ENCODE measurements at regions not wholly inside any gene's neighbourhood (a gene's known extent, or its start where the extent isn't known, plus 50 kb on each side); places are given as distances from the start of the nearest gene placed in this dataset.

DNA sequence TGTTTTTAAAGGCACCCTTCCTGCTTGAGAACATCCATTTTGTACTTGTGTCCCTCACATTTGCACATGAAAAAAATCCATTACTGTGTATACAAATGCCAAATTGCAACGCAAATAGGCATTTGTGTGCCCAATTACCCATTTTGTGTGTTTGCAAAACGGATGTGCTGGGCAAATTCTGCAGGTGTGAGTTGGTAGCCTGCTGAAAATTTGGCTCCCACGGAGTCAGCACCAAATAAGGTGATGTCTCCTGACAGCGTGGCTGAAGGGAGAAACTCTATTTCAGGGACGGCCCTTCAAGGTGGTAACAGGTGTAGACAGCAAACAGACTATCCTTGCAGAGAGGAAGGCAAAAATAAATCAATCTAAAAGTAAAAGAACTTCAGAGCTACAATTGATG, 661.1 kb downstream of the BCL11A start:
- no peak for TF ChIP-seq EP300 (IDR thresholded peaks at IDR 0.05)
- no peak for TF ChIP-seq RAD21 (conservative IDR thresholded peaks at IDR 0.05 in 1 of 2, IDR thresholded peaks at IDR 0.05 in 1 of 2)
- TF ChIP-seq, protein P1, sequence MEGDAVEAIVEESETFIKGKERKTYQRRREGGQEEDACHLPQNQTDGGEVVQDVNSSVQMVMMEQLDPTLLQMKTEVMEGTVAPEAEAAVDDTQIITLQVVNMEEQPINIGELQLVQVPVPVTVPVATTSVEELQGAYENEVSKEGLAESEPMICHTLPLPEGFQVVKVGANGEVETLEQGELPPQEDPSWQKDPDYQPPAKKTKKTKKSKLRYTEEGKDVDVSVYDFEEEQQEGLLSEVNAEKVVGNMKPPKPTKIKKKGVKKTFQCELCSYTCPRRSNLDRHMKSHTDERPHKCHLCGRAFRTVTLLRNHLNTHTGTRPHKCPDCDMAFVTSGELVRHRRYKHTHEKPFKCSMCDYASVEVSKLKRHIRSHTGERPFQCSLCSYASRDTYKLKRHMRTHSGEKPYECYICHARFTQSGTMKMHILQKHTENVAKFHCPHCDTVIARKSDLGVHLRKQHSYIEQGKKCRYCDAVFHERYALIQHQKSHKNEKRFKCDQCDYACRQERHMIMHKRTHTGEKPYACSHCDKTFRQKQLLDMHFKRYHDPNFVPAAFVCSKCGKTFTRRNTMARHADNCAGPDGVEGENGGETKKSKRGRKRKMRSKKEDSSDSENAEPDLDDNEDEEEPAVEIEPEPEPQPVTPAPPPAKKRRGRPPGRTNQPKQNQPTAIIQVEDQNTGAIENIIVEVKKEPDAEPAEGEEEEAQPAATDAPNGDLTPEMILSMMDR (IDR thresholded peaks at IDR 0.05): no peak
- TF ChIP-seq RFX5 (IDR thresholded peaks at IDR 0.05): no peak
- TF ChIP-seq, protein P2, sequence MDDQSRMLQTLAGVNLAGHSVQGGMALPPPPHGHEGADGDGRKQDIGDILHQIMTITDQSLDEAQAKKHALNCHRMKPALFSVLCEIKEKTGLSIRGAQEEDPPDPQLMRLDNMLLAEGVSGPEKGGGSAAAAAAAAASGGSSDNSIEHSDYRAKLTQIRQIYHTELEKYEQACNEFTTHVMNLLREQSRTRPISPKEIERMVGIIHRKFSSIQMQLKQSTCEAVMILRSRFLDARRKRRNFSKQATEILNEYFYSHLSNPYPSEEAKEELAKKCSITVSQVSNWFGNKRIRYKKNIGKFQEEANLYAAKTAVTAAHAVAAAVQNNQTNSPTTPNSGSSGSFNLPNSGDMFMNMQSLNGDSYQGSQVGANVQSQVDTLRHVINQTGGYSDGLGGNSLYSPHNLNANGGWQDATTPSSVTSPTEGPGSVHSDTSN (IDR thresholded peaks at IDR 0.05): no peak
- TF ChIP-seq MAZ (IDR thresholded peaks at IDR 0.05; ENCODE audit: borderline replicate concordance, low read depth, low read length): no peak
- no peak for TF ChIP-seq POLR2AphosphoS2 (conservative IDR thresholded peaks at IDR 0.05; ENCODE audit: low read length)
- TF ChIP-seq POLR2A (IDR thresholded peaks at IDR 0.05; ENCODE audit: low read length): no peak
- TF ChIP-seq HOXA7 (CRISPR knock-in tag; IDR thresholded peaks at IDR 0.05): no peak
- TF ChIP-seq ZFP36 (IDR thresholded peaks at IDR 0.05; ENCODE audit: borderline replicate concordance, partially characterized antibody): no peak
- no peak for TF ChIP-seq KDM1A (IDR thresholded peaks at IDR 0.05; ENCODE audit: low read depth)
- TF ChIP-seq, protein P3, sequence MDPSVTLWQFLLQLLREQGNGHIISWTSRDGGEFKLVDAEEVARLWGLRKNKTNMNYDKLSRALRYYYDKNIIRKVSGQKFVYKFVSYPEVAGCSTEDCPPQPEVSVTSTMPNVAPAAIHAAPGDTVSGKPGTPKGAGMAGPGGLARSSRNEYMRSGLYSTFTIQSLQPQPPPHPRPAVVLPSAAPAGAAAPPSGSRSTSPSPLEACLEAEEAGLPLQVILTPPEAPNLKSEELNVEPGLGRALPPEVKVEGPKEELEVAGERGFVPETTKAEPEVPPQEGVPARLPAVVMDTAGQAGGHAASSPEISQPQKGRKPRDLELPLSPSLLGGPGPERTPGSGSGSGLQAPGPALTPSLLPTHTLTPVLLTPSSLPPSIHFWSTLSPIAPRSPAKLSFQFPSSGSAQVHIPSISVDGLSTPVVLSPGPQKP (IDR thresholded peaks at IDR 0.05; ENCODE audit: low read depth, low read length): no peak
- no peak for TF ChIP-seq TP53 (CRISPR knock-in tag; IDR thresholded peaks at IDR 0.05)
- no peak for TF ChIP-seq SMC3 (IDR thresholded peaks at IDR 0.05)

All from A549 (cell line).